ENCODE measurements at regions not wholly inside any gene's neighbourhood (a gene's known extent, or its start where the extent isn't known, plus 50 kb on each side); places are given as distances from the start of the nearest gene placed in this dataset.
"Not testable (repeated sequence)": the region's sequence is repeated elsewhere in the genome, so short reads cannot be mapped to it uniquely, and the experiment has no call there.

DNA sequence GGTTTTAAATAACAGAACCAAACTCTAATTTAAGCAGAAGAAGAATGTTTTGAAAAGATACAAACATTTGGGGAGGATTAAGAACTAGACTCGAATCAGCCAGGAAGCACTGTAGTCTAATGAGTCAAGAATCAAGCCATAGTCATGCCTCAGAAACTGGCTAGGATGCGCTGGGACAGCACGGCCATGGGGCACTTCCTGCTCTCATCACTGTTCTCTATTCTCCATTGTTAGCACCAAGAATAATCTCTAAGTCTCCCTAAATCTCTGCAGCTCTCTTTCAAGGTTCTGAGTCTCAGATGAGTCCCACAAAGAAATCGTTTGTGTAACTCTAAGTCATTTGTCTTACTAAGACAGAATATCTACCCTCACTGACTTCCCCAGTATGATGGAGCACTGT is 399.0 kb upstream of the KCNMB2 start:
- H3K4me3 ChIP-seq (replicated peaks; ENCODE audit: low read depth, low read length), result no peak overlapping the region
- DNase-seq (ENCODE audit: low read depth), result no peak
- TF ChIP-seq, protein P1, sequence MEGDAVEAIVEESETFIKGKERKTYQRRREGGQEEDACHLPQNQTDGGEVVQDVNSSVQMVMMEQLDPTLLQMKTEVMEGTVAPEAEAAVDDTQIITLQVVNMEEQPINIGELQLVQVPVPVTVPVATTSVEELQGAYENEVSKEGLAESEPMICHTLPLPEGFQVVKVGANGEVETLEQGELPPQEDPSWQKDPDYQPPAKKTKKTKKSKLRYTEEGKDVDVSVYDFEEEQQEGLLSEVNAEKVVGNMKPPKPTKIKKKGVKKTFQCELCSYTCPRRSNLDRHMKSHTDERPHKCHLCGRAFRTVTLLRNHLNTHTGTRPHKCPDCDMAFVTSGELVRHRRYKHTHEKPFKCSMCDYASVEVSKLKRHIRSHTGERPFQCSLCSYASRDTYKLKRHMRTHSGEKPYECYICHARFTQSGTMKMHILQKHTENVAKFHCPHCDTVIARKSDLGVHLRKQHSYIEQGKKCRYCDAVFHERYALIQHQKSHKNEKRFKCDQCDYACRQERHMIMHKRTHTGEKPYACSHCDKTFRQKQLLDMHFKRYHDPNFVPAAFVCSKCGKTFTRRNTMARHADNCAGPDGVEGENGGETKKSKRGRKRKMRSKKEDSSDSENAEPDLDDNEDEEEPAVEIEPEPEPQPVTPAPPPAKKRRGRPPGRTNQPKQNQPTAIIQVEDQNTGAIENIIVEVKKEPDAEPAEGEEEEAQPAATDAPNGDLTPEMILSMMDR (IDR thresholded peaks at IDR 0.05; ENCODE audit: low read length, missing control alignments), result no peak

DNA sequence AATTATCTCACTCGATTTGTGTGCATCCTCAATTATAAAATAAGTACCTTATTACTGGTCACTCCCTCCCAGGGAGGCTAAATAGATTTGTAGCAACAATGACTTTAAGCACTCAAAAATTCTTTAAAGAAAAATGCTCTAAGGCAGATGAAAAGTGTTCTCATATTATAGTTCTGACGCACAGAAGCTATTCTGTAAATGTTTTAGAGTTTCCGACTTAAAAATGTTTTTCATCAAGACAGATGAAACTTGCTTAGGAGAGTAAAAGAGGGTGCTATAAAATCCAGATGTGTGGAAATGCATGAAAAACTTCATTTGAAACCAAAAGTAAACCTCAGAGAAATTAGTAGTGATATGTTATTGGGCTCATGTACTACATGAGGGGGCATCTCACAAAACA is 398.4 kb upstream of the KCNMB2 start:
- no peak overlapping the region for H3K4me3 ChIP-seq (replicated peaks; ENCODE audit: low read depth, low read length)
- TF ChIP-seq, protein P1 (IDR thresholded peaks at IDR 0.05; ENCODE audit: low read length, missing control alignments), result no peak
- no peak for DNase-seq (ENCODE audit: low read depth)

DNA sequence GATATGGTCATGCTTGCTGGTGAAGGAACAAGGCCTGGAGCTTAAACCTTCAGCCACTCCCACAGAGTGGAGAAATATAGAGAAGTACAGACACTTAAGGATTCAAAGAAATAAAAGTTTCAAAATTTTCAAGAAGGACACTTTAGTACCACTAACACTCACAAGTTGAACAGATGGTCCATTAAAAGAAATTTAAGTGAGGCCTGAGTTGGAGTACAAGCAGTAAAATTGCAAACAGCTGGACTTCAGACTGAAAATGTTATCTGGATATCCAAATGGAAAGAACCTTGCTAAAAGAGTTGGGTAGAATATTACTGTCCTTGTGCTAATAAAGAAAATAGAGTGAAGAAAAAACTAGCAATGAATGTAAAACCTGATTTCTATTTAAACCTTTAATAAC is 397.1 kb upstream of the KCNMB2 start:
- no peak for DNase-seq (ENCODE audit: low read depth)
- TF ChIP-seq, protein P1 (IDR thresholded peaks at IDR 0.05; ENCODE audit: low read length, missing control alignments), result no peak
- H3K4me3 ChIP-seq (replicated peaks; ENCODE audit: low read depth, low read length), result no peak overlapping the region

DNA sequence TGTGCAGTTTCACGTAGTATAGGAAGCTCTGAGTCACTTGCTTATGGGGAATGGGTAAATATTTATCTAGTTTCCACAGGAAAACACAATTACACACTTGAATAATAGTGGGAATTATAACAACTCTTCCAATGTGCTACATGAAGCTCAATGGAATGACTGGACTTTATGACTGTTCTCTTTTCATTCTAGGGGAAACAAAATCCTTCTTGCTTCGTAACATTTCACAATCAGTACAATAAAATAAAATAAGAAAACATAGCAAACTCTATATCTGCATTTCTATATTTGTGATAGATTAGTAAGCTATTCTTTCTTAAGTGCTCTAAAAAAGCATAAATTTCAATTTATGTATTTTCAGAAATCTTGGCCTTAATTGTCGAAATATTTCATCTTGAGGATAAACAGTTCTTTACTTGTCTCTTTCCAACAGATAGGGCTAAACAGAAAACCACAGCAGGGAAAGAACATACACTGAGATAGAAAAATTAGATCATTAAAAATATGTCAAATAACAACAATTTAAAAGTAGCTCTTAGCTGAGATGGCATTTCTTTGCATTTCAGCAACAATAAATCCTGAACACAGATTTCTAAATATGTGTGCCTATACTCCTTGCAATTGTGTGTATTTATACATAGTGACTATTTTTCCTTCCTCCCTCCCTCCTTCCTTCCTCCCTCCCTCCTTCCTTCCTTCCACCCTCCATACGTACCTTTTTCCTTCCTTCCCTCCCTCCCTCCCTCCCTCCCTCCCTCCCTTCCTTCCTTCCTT is 395.5 kb upstream of the KCNMB2 start:
- TF ChIP-seq, protein P1 (IDR thresholded peaks at IDR 0.05; ENCODE audit: low read length, missing control alignments), result no peak
- H3K4me3 ChIP-seq (replicated peaks; ENCODE audit: low read depth, low read length), result no peak overlapping the region
- DNase-seq (ENCODE audit: low read depth), result peak; percentile 41

DNA sequence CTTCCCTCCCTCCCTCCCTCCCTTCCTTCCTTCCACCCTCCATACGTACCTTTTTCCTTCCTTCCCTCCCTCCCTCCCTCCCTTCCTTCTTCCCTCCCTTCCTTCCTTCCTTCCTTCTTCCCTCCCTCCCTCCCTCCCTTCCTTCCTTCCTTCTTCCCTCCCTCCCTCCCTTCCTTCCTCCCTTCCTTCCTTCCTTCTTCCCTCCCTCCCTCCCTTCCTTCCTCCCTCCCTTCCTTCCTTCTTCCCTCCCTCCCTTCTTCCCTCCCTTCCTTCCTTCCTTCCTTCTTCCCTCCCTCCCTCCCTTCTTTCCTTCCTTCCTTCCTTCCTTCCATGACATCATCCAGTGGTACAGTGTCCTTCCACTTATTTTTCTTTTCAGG is 394.9 kb upstream of the KCNMB2 start:
- H3K4me3 ChIP-seq (replicated peaks; ENCODE audit: low read depth, low read length); DNase-seq (ENCODE audit: low read depth): not testable (repeated sequence)

DNA sequence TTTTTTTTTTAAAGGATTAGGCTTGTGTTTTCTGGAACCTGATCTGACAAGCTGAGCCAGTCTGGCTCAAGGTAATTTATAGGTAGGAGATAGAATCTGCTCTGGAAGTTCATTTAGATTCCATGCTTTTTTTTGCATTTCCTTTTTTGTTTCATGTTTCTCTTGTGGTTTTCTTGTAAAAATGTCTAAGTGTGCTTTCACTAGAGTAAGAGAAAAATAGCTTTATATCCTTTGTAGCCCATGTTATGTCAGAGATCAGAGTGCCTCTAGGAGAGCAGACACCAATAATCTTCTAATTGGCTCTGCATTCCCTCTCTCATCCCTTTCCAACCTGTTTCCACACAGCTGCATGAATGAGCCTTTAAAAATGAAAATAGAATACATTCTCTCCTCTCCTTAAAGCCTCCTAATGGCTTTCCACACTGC is 389.8 kb upstream of the KCNMB2 start:
- TF ChIP-seq, protein P1 (IDR thresholded peaks at IDR 0.05; ENCODE audit: low read length, missing control alignments), result no peak
- no peak for DNase-seq (ENCODE audit: low read depth)

DNA sequence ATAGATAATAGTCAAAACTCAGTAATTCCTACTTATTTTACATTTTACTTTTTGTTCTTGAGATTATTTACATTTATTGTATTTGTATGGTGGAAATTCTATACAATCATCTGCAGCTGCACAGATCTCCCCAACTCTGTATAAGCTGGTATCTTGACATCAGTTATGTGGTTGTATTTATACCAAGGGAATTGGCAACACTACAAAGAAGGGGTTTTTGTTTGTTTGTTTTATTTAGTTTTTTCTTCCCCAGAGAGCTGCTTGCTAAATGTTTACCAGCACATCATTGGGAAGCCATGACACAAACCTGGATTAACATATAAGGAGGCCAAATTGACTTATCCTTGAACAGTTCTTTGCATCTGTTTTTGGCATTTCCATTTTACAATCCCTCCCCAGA is 389.2 kb upstream of the KCNMB2 start:
- TF ChIP-seq, protein P1 (IDR thresholded peaks at IDR 0.05; ENCODE audit: low read length, missing control alignments), result no peak
- no peak overlapping the region for H3K4me3 ChIP-seq (replicated peaks; ENCODE audit: low read depth, low read length)
- no peak for DNase-seq (ENCODE audit: low read depth)

More for the DNA sequence above, 389.8 kb upstream of the KCNMB2 start:
- no peak overlapping the region for H3K4me3 ChIP-seq (replicated peaks; ENCODE audit: low read depth, low read length)

Measured in fibroblast of pulmonary artery (primary cell).